ENCODE measurements at regions not wholly inside any gene's neighbourhood (a gene's known extent, or its start where the extent isn't known, plus 50 kb on each side); places are given as distances from the start of the nearest gene placed in this dataset.

DNA sequence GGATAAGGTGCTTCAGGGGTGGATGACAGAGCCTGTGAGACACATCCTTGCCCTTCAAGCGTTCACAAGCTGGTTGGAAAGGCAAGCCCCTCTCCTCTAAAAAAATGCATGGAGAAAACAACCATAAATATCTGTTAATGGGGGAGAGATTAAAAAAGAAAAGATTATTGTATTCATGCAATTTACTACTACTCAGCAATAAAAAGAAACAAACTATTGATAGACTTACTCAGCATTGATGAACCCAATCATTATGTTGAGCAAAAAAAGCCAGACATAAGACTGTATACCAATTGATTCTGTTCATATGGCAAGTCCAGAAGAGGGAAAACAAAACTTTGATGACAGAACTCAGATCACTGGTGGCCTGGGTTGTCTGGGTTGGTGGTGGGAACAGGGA is 138.7 kb upstream of the IRF2BP2 start:
- no peak for DNase-seq (ENCODE audit: low read depth in 1 of 2, low spot score in 1 of 2)

DNA sequence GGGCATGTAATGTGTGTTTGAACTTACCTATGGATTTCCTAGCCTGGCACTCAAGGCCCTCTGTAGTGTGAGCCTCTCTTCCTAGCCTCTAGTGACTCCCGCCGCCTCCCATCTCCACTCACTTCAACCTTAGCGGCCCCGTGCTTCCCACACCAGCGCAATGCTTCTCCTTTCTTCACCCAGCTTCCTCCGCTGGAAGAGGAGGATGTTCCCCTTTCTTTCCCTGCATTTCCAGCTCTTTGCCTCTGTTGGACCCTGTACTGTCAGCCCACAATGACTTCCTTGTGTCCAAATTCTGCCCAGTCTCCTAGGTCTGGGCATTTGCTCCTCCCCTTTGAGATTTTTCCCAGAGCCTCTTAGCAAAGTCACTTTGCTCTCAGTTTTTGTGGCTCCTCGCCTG is 138.1 kb upstream of the IRF2BP2 start:
- no peak for DNase-seq (ENCODE audit: low read depth in 1 of 2, low spot score in 1 of 2)

DNA sequence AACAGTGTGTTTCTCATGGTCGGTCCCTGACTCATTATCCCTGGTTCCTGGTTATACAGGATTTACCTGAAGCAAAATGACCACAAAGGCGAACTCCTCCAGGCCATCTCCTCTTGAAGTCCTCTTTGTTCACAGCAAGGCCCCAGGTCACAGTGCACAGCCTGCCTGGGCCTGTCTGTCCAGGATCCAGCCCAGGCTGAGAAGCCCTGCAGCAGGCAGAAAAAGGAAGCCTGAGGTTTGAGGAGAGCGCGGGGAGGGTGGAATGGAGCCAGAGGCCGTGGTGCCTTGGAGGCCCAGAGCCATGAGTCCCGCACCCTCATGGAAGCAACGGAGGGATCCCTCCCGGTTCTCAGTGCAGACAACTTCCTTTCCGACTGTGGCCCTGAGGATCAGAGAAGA is 136.8 kb upstream of the IRF2BP2 start:
- DNase-seq (ENCODE audit: low read depth in 1 of 2, low spot score in 1 of 2) = no peak

DNA sequence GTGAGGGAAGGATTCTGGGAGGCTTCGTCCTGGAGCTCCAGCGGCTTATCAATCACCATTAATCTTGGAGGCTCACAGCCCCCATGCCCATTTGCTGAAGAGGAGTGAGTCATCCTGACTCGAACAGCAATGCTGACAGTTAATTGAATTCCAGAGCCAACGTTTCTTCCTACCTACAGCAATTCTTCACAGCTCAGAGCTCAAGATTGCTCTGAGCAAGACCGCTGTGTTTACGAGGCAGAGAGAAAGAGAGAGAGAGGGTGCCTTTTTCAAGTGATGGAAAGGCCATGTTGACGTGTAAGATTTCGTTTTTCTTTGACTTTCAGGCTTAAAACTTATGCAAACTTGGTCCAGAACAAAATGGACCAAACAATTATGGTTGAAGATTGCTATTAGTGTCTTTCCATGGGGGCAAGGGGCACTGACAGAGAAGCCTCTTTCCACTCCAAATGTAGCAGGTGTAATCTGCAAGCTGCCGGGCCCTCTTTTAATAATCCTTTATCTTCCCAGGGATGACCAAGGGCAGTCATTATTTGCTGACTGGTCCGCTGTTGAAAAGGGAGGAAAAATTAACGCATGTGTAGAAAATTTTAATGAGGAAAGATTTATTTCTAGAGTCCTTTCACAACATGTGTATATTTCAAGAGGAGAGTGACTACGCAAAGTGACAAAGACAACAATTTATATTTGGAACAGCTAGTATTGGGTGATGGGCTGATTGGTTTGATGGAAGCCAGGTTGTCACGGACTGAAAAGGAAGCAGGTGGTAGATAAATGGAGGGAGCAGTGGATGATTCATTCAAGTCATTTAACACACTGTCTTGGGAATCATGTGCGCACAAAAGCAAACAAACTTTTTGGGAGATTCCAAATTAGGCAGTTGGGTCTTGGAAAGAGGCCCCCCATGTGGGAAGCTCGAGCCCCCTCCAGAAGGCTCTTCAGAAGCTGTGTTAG is 136.1 kb upstream of the IRF2BP2 start:
- no peak for DNase-seq (ENCODE audit: low read depth in 1 of 2, low spot score in 1 of 2)

DNA sequence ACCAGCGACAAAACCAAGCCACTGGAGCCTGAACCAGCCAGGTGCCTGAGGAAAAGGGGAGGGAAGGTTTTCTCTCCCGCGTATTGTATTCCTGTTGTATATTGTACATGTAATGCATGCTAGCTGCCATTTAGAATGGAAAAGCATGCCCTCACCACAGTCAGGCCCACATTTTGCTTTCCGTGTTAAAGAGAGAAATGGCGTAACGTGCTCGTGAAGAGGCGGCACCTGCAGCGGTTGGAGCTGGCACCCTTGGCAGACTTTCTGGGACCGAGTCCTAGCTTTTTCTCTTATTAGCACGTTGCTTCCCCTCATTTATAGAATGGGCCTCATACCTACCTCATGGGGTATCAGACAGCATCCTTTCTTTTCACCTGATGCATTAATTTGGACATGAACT is 135.3 kb upstream of the IRF2BP2 start:
- DNase-seq (ENCODE audit: low read depth in 1 of 2, low spot score in 1 of 2) = no peak

DNA sequence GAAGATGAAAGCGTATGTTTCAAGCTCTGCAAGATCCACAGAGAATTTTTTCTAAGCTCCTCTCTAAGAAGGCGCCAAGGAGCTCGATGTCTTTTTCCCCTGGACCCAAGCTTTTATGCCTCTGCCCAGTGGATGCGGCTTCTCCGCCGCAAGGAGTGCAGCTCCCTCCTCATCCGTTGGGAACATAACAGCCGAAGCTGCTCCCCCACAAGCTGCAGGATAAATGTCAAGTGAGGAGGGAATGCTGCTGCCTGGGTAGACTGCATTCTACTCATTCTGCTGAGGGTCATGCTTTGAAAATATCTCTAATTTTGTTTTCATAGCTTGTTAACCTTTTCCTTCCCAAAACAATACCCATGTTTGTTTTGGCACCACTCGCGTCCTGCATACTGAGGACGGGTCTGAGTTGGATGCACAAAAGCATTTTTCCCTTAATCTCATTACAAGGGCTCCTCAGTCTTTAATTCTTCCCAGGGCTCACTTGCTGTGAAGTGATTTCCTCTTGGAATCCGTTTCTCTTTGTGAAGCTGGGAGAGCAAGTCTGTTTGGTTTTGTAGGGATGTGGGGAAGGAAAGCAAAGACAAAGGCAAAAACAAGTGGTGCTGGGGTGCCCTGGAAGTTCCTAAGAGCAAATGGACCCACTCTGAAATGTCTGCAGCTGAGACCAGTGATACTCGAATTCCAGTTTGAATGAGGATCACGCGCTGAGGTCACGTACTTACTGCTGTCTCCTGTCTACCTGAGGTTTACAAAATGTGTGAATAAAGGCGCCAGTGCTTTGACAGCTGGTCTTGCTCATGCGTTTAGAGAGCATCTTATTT is 134.0 kb upstream of the IRF2BP2 start:
- DNase-seq (ENCODE audit: low read depth in 1 of 2, low spot score in 1 of 2) = no peak

DNA sequence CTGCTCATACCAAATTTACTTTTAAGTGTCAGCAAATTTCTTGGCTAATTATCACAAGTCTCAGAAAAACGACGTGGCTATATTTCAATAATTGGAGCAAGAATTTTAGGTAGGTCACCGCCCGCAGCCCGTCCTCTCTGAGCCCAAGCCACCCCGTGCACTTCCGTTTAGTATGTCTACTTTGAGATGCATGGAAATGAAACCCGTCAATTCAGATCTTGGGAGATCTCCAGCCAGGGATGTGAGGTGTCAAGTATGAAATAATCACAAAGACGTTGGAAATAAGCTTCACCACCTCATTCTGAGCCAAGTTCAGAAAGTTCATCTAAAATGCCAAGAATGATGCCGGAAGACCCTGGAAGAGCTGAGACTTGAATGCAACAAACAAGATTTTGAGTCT is 132.6 kb upstream of the IRF2BP2 start:
- no peak for DNase-seq (ENCODE audit: low read depth in 1 of 2, low spot score in 1 of 2)

DNA sequence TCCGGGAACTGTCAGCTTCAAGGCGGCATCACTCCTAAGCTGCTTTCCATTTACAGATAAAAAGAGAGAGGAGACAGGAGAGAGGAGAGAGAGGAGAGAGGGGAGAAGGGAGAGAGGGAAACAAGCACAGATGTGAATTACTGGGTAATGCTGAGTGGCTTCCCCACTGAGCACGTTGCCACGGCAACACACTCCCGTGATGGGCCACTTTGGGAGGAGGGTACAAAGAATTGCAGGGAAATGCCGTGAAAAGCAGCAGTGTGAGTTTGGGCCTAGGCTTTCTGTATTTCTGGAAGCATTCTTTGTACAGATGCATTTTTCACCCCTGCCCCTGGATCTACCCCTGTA is 128.0 kb upstream of the IRF2BP2 start:
- DNase-seq (ENCODE audit: low read depth in 1 of 2, low spot score in 1 of 2) = no peak

DNA sequence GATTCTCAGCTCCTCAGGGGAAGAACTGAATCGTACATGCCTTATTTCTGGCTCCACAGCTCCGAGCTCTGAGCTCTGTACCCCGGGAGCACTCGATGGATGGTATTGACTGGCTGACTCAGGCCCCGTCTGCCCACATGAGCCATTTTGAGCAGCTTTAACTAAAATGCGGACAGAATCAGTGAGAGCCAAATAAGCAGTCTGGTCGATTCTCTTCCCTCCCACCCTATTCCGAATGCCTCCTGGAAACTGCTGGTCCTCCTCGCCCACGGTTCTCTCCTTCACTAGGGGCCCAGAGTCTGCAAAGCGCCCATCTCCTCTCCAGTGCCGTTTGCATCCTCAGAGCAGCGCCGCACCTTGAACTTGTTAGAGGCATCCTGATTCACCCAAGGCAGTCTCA is 125.9 kb upstream of the IRF2BP2 start:
- DNase-seq (ENCODE audit: low read depth in 1 of 2, low spot score in 1 of 2) = no peak

DNA sequence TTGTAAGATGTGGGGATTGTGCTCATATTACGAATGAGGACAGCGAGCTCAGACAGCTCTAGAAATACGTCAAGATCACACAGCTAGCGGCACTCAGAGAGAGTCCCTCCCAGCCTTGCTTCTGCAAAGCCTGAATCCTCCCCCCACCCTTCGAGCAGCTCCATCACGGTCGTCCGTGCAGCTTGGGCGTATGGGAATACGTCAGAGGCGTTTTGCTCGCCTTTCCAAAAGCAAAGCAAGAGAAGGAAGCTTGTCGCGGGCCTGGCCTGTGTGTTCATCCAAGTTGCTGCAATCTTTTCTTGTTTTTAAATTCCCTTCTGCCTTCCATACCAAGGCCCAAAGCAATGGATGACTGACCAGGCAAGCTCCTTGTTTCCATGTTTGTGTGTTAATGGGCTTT is 125.5 kb upstream of the IRF2BP2 start:
- DNase-seq (ENCODE audit: low read depth in 1 of 2, low spot score in 1 of 2) = no peak

DNA sequence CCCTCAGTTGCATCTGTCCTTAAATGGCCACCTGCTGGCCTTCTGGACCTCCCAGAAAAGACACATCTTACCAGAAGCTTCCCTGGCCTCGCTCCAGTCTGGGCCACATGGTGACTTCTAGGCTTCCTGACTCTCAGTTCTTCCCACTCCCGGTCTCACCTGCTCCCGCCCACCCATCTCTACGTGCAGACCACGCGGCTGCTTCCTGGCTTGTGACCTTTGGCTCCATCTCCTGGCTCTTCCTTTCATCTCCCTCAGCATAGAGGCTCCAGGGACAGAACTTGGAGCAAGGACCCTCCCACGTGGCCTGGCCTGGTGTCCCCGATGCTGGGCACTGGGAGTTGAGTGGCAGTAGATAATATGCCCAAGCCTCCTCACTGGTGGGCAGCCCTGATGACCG is 124.9 kb upstream of the IRF2BP2 start:
- no peak for DNase-seq (ENCODE audit: low read depth in 1 of 2, low spot score in 1 of 2)

DNA sequence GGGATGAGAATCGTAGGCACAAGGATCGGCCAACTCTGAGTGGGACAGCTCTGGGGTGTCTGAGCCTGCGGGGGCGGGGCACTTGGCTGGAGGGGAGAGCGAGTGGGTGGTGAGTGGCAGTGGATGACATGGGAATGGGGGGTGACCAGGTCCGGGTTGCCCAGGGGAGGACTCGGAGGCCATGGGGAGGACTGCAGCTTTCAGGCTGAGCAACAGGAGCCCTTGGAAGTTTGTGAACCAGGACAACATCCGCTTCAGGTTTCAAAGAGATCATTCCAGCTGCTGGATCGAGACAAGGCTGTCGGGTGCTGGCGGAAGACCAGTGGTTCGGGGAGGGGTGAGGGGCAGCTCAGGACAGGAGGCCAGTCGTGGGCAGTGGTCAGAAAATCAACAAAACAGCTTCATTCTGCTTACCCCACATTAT is 124.4 kb upstream of the IRF2BP2 start:
- no peak for DNase-seq (ENCODE audit: low read depth in 1 of 2, low spot score in 1 of 2)

DNA sequence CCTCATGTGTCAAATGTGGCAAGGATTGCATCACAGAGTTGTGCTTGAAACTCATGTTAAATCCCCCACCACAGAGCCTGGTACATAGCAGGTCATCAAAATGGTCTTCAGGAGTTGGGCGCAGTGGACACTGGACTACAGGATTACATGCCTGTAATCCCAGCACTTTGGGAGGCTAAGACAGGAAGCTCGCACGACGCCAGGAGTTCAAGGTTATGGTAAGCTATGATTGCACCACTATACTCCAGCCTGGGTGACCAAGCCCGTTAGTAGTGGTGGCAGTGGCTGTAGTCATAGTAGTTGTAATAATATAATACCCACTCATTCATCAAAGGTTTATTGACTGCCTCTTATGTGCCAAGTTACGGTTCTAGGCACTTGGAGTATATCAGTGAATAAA is 123.4 kb upstream of the IRF2BP2 start:
- DNase-seq (ENCODE audit: low read depth in 1 of 2, low spot score in 1 of 2) = no peak

DNA sequence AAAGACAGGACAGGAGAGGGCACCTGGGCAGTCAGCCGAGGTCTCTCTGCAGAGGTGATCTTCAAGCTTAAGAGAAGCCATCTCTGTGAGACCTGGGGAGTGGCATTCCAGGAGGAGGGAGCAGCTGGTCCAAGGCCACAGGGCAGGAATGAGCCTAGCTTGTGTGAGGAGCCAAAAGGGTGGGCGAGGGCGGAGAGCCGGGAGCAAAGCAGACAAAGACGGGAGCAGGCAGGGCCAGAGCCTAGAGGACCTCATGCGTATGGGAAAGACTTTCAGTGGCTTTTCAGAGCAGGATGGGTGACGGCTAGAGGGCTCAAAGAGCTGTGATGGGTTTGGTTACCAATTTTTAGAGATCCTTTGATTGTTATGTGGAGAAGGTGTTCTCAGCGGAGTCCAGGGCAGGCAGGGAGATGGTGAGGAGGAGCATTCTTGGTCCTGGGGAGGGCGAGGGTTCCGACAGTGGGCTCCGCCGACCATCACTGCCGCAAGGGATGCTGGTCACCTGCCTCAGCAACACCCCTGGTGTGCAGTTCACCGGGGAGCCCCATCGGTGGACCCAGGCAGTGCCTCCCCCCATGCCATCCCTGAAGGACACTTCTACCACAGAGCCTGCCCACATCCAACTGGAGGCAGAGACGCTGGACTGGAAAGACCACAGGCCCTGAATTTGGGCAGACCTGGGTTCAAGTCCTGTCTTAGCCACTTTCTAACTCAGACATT is 122.9 kb upstream of the IRF2BP2 start:
- no peak for DNase-seq (ENCODE audit: low read depth in 1 of 2, low spot score in 1 of 2)

DNA sequence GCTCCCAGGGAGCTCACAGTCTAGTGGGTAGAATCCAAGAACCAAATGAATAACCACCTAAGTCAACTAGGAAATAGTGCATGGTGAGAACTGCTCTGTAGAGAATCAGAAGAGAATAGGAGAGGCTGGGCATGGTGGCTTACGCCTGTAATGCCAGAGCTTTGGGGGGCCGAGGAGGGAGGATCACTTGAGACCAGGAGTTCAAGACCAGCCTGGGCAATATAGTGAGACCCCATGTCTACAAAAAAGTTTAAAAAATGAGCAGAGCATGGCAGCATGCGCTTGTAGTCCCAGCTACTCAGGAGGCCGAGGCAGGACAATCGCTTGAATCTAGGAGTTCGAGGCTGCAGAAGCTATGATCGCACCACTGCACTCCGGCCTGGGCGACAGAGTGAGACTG is 122.3 kb upstream of the IRF2BP2 start:
- DNase-seq (ENCODE audit: low read depth in 1 of 2, low spot score in 1 of 2) = no peak

DNA sequence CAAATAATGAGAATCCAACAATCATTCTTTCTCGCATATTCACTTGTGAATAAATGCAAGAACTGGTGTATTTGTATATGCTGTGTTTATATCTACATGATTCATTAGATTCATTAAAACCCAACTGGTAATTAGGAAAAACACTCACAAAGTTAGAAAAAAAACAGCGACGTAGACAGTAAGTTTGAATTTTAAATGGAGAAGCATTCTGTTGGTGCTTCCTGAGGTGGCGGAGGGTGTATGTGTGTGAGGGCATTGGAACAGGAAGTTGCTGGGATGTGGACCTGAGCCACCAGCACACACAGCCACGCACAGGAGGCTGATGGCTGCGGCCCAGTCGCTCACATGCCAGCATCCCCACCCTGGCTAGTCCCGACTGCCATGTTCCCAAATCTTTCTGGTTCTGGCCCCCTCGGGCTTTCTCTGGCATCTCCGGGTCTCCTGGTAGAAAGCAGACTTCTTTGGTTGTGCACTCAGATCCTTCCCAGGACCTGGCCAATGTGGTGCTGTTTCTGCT is 121.6 kb upstream of the IRF2BP2 start:
- DNase-seq (ENCODE audit: low read depth in 1 of 2, low spot score in 1 of 2) = no peak

DNA sequence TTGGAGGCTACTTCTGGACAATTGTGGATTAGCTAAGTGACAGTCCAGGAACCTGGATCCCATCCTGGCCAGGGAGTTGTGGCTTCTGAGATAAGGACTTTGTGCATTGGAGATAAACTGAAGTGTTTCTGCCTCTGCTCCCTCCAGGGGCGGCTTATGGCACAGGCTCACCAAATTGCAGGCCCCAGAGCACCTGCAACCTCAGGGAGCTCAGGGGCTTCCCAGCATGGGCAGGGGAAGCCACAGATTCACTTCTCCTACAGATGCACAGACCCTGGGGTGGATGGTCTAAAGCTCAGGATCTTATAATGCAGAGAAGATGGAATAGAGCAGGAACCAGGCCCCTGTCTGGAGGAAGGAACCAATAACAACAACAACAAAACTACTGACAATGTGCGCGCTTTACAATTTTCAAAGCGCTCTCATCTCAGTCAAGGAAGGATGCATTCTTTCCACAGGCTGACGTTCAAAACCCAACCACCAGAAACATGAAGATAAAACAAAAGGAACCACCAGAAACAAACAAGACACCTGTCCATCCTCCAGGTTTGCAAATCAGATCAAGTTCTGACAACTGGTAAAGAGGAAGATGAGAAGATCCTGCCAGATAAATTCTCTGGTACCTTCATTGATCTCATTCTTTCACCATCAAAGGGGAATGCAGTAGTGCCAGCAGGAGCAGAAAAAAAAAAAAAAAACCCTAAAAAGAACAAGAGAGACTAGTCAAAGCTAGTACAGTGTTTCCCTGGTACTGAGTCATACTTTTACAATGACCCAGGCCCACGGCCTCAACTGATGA is 121.0 kb upstream of the IRF2BP2 start:
- peak in 1 of 2 donors; percentile 42 for DNase-seq (ENCODE audit: low read depth in 1 of 2, low spot score in 1 of 2)

DNA sequence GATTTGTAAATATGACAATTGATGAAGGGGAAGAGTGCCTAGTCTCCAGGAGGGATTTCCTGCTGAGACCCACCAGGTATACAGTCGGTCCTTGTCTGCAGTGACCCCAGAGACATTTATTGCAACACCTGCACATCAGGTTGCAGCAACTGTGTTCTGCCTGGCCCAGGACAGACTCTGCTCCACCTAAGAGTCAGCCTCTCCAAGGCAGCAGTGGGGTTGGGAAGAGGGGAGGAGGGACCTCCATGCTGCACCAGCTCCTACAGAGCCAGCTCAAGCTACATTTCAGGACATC is 120.4 kb upstream of the IRF2BP2 start:
- DNase-seq (ENCODE audit: low read depth in 1 of 2, low spot score in 1 of 2) = no peak

DNA sequence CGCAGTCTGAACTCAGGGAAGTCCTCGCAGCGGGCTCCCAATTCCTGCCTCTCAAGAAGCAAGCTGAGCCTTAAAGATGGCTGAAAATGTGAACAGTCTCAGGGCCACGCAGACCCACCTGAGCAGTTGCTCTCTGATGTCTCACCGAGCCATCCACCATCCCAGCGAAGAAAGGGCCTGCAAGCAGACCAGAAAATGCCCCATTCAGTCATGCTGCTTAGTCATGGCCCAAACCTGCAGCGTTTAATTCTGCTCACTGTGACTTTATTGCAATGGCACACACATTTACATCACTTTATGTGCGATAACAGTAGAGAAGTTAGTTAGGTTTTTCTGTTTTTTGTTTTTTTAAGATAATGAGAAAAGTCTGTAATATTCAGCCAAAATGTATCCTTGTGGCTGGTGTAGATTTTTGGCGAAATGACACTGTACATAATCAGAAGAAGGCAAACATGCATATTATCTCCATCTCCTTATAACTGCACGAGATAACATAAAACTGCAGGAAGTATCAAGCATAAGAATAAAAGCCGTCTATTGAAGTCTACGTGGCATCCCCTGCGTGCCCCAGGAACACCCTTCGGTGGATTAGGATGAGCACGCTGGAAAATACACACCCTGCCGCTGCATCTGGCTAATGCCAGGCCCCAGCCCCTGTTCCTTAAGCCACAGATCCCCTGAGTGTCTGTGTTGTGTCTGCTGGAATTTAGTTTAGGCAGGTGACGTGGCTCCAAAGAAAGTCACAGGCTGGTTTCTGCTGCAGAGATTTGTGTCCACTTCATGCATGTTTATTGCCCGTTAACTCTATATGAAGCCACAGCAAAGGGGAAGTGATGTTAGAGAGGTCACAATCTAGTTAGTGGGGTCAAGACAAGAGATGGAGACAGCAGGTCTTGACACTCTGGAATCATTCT is 119.8 kb upstream of the IRF2BP2 start:
- DNase-seq (ENCODE audit: low read depth in 1 of 2, low spot score in 1 of 2) = no peak

DNA sequence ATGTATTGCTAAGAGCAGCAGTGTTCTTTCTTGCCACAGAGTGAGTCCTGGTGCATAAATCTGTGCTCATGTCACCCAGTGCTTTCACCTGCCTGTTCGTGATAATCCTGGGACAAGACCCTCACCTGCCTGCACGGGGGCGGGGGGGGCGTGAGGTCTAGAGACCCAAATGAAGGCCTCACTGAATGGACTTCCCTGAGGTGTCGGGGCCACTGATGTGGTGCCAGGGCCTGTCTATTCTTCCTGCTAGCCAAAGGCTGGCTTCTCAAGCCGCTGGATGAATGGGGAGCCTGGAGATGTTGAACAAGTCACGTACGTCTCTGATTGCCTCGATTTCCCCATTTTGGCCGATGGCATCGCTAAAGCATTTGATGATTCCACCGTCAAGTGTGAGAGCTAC is 118.8 kb upstream of the IRF2BP2 start:
- DNase-seq (ENCODE audit: low read depth in 1 of 2, low spot score in 1 of 2) = no peak
